K562 (cell line): ENCODE measurements at regions not wholly inside any gene's neighbourhood (a gene's known extent, or its start where the extent isn't known, plus 50 kb on each side); places are given as distances from the start of the nearest gene placed in this dataset.

ENCODE experiments used
- ATAC-seq: fragments of 200-7000 bp; cut with Tn5 transposase; 3 replicates; pipeline ENCODE4 v1.9.1; 2020; ENCODE audit warnings: moderate library complexity
- BruUV-seq: library from RNA; stranded (reverse); fragments of 400-500 nt; replicated peaks from 2 replicates; lab custom pipeline; 2021; lab: Mats Ljungman, UMichigan
- CTCF ChIA-PET: fragments of 300-600 bp; formaldehyde crosslinking; extraction: SDS; loops from one replicate; lab custom pipeline; 2021; ENCODE audit warnings: low intra/inter-chr PET ratio; lab: Yijun Ruan, JAX
- POLR2A ChIA-PET: fragments of 300-600, 350-650 bp; sonication (Branson Sonifier 250); formaldehyde crosslinking; extraction: SDS; loops from one replicate; lab custom pipeline; 2021; ENCODE audit warnings: antibody characterized with exemption, inconsistent platforms; lab: Yijun Ruan, JAX
- DNase-seq, 4 experiments: peaks; one replicate each; pipeline versions ENCODE4 v3.0.0 to v3.0.0-alpha.2; 2011 to 2018; ENCODE audit warnings: low spot score in 3 of 4, mixed read lengths in 3 of 4; ENCODE audit errors: extremely low read depth in 1 of 4
- FAIRE-seq: peaks from 2 replicates; lab custom pipeline; 2011; peaks lifted over from hg19 to GRCh38; lab: Jason Lieb, UNC
- H2AFZ ChIP-seq: 2 replicates; pipeline ENCODE4 v1.6.0; 2011; ENCODE audit warnings: low read depth, low read length, control low read depth, inconsistent platforms
- H3K27ac ChIP-seq: fragments of 200-600 bp; 3 replicates; pipeline ENCODE4 v1.8.0; 2011; ENCODE audit warnings: low read depth, mild to moderate bottlenecking, control low read depth, inconsistent platforms, low read length, moderate library complexity, mixed read lengths; ENCODE audit errors: extremely low read depth
- H3K27me3 ChIP-seq, 2 experiments: fragments of 300-600 bp in 1 of 2; 2 replicates in 1 of 2; 3 replicates in 1 of 2; pipeline versions ENCODE4 v1.6.0 to v1.8.0; 2011; ENCODE audit warnings: inconsistent platforms in 2 of 2, low read length in 2 of 2, mild to moderate bottlenecking in 1 of 2, mixed read lengths in 1 of 2, moderate library complexity in 1 of 2; ENCODE audit not compliant: control insufficient read depth in 2 of 2, insufficient read depth in 2 of 2
- H3K36me3 ChIP-seq: fragments of 300-600 bp; 3 replicates; pipeline ENCODE4 v1.8.0; 2011; ENCODE audit warnings: mild to moderate bottlenecking, low read length, inconsistent platforms; ENCODE audit not compliant: control insufficient read depth, insufficient read depth
- H3K4me1 ChIP-seq, 2 experiments: fragments of 200-600 bp in 1 of 2; replicated peaks in 1 of 2; 2 replicates in 1 of 2; 3 replicates in 1 of 2; pipeline versions ENCODE4 v1.5.1 to v1.8.0; 2011; ENCODE audit warnings: inconsistent platforms in 2 of 2, low read length in 2 of 2, mild to moderate bottlenecking in 1 of 2, mixed read lengths in 1 of 2, moderate library complexity in 1 of 2; ENCODE audit not compliant: control insufficient read depth in 2 of 2, insufficient read depth in 2 of 2
- H3K4me2 ChIP-seq: 2 replicates; pipeline ENCODE4 v1.6.1; 2011; ENCODE audit warnings: low read length, control low read depth, inconsistent platforms, mixed read lengths; ENCODE audit not compliant: insufficient read depth
- H3K4me3 ChIP-seq: fragments of 200-600 bp; sonication (generic), shearing (Covaris generic); 2 replicates; pipeline ENCODE4 v1.5.1; 2016; ENCODE audit warnings: control low read depth, inconsistent platforms
- H3K79me2 ChIP-seq: fragments of 200-600 bp; 3 replicates; pipeline ENCODE4 v1.8.0; 2011; ENCODE audit warnings: low read length, inconsistent platforms; ENCODE audit not compliant: control insufficient read depth, insufficient read depth
- H3K9ac ChIP-seq, 2 experiments: 2 replicates each; pipeline versions ENCODE4 v1.6.0 to v1.6.1; 2011; ENCODE audit warnings: low read depth in 2 of 2, low read length in 2 of 2, control low read depth in 1 of 2, inconsistent platforms in 1 of 2, mild to moderate bottlenecking in 1 of 2, mixed read lengths in 1 of 2; ENCODE audit not compliant: insufficient read depth in 1 of 2
- H3K9me1 ChIP-seq: one replicate; pipeline ENCODE4 v1.6.0; 2011; ENCODE audit warnings: inconsistent platforms, mild to moderate bottlenecking, low read length, moderate library complexity; ENCODE audit not compliant: control insufficient read depth, insufficient read depth
- H3K9me3 ChIP-seq: replicated peaks from 2 replicates; pipeline ENCODE4 v1.5.1; 2011; ENCODE audit warnings: low read depth, low read length, inconsistent platforms; ENCODE audit not compliant: control insufficient read depth, insufficient read depth
- H4K20me1 ChIP-seq: replicated peaks from 2 replicates; pipeline ENCODE4 v1.6.1; 2011; ENCODE audit warnings: low read length, inconsistent platforms, mixed read lengths; ENCODE audit not compliant: control insufficient read depth, insufficient read depth
- EGR1 ChIP-seq: fragments of 450-650 bp; conservative IDR thresholded peaks from 2 replicates; pipeline ENCODE4 v1.6.1; 2017; ENCODE audit warnings: mild to moderate bottlenecking
- FOS ChIP-seq: IDR thresholded peaks from 3 replicates; pipeline ENCODE4 v1.6.1; 2011; ENCODE audit not compliant: insufficient read length; ENCODE audit errors: extremely low read depth
- MCM5 ChIP-seq: fragments of 450-650 bp; IDR thresholded peaks from 2 replicates; pipeline ENCODE4 v1.6.1; 2016; ENCODE audit warnings: low read depth
- MEIS2 ChIP-seq: fragments of 450-650 bp; IDR thresholded peaks from 2 replicates; pipeline ENCODE4 v1.6.1; 2014; ENCODE audit warnings: mild to moderate bottlenecking; ENCODE audit not compliant: partially characterized antibody
- NEUROD1 ChIP-seq: fragments of 150-350 bp; IDR thresholded peaks from 2 replicates; pipeline ENCODE4 v1.6.1; 2014; ENCODE audit warnings: borderline replicate concordance, low read length, low read depth; ENCODE audit not compliant: partially characterized antibody
- NFE2 ChIP-seq: IDR thresholded peaks from 2 replicates; pipeline ENCODE4 v1.6.1; 2014; ENCODE audit warnings: antibody characterized with exemption, low read depth
- NFRKB ChIP-seq: fragments of 450-650 bp; IDR thresholded peaks from 2 replicates; pipeline ENCODE4 v1.6.1; 2016; ENCODE audit warnings: low read depth
- PHB ChIP-seq: fragments of 250-450 bp; sonication (Bioruptor Pico); IDR thresholded peaks from 2 replicates; pipeline ENCODE4 v1.5.0; 2021
- POLR2G ChIP-seq: fragments of 200-400 bp; formaldehyde crosslinking; IDR thresholded peaks from 2 replicates; pipeline ENCODE4 v1.6.1; 2017; ENCODE audit warnings: low read depth, mild to moderate bottlenecking, antibody characterized with exemption, low read length, moderate library complexity
- RBM17 ChIP-seq: fragments of 200-400 bp; formaldehyde crosslinking; IDR thresholded peaks from 2 replicates; pipeline ENCODE4 v1.6.1; 2017; ENCODE audit warnings: low read depth, mild to moderate bottlenecking, low read length, borderline replicate concordance
- TCF3 ChIP-seq: sonication (generic); formaldehyde crosslinking; IDR thresholded peaks from 2 replicates; pipeline ENCODE4 v1.4.0; 2020; ENCODE audit warnings: mild to moderate bottlenecking, missing genetic modification reagents
- TRIM28 ChIP-seq: fragments of 450-650 bp; IDR thresholded peaks from 2 replicates; pipeline ENCODE4 v1.6.1; 2017
- YY1 ChIP-seq, 3 experiments: IDR thresholded peaks; 2 replicates each; pipeline ENCODE4 v1.6.1; 2011; ENCODE audit warnings: low read length in 2 of 3, mild to moderate bottlenecking in 2 of 3, moderate library complexity in 2 of 3, borderline replicate concordance in 1 of 3, control low read depth in 1 of 3, low read depth in 1 of 3; ENCODE audit not compliant: insufficient read depth in 3 of 3, insufficient replicate concordance in 2 of 3, control insufficient read depth in 1 of 3, insufficient read length in 1 of 3; ENCODE audit errors: extremely low read depth in 1 of 3
- ZBTB43 ChIP-seq: sonication (generic); formaldehyde crosslinking; IDR thresholded peaks from 2 replicates; pipeline ENCODE4 v1.8.0; 2023; ENCODE audit warnings: mild to moderate bottlenecking, missing genetic modification reagents
- ZC3H4 ChIP-seq: sonication (generic); formaldehyde crosslinking; IDR thresholded peaks from 2 replicates; pipeline ENCODE4 v1.9.0; 2021; ENCODE audit warnings: missing genetic modification reagents, borderline replicate concordance
- ZNF124 ChIP-seq: sonication (generic); formaldehyde crosslinking; IDR thresholded peaks from 2 replicates; pipeline ENCODE4 v1.8.1; 2022; ENCODE audit warnings: missing genetic modification reagents
- ZNF384 ChIP-seq: IDR thresholded peaks from 2 replicates; pipeline ENCODE4 v1.6.1; 2012; ENCODE audit warnings: low read depth, low read length, improper control_type of control experiment
- ZNF778 ChIP-seq: fragments of 450-650 bp; formaldehyde crosslinking; IDR thresholded peaks from 2 replicates; pipeline ENCODE4 v1.4.0; 2020; ENCODE audit warnings: mild to moderate bottlenecking, moderate library complexity
- ZSCAN29 ChIP-seq: fragments of 450-650 bp; IDR thresholded peaks from 2 replicates; pipeline ENCODE4 v1.6.1; 2017
- WGBS: fragments of 100-300 bp; shearing (Covaris generic); methylation state at CpG from one replicate; pipeline ENCODE4 v1.1.6; 2016; ENCODE audit warnings: low coverage, mixed read lengths; ENCODE audit not compliant: insufficient coverage; ENCODE audit errors: missing lambda C conversion rate; 5-methylcytosine and 5-hydroxymethylcytosine counted together
- in situ Hi-C: fragments of 300-500 bp; cut with MboI; formaldehyde crosslinking; loops from 4 replicates; pipeline ENCODE4 v1.15.0; 2018; ENCODE audit warnings: inconsistent platforms, mixed read lengths
- intact Hi-C: fragments of 100-400 bp; cut with micrococcal nuclease; formaldehyde crosslinking; loops from 2 replicates; pipeline ENCODE4 v1.14.2; 2022

GRCh38 chr4:55248756-55249155, 97.3 kb upstream of the SRD5A3 start:
- FAIRE-seq (no peak), ATAC-seq (no peak), DNase-seq (no peak)
- ChIA-PET CTCF (no interaction called here), POLR2A (interaction anchor here (0.6 kb wide), 1 partner anchor 1376 kb away, joined by 3 read pairs; no protein-coding TSS in a partner anchor)
- peaks cover 0 to 4% of the 10 kb centered on the region in 2 experiments; a peak in 4 of 5 replicates for H3K27me3 ChIP-seq
- H3K36me3 ChIP-seq: no peaks in the 10 kb centered on the region
- H3K9ac ChIP-seq: no peak overlapping the region
- intact Hi-C loops: no loop called here
- in situ Hi-C loops: no loop called here
- H3K4me3 ChIP-seq: no peak overlapping the region
- no TSS peak for BruUV-seq
- no peaks in the 10 kb centered on the region for H3K9me3 ChIP-seq
- H3K4me1 ChIP-seq: no peaks in the 10 kb centered on the region
- H2AFZ ChIP-seq: no peak overlapping the region
- no peaks in the 10 kb centered on the region for H3K9me1 ChIP-seq
- TF ChIP-seq PHB: no peak
- no peak for TF ChIP-seq ZBTB43 (CRISPR knock-in tag)
- TF ChIP-seq MEIS2: peak; percentile 42
- no peak for TF ChIP-seq NFRKB
- 0 out of 2 replicates have a peak, but pooled peaks have one; percentile 10 for TF ChIP-seq EGR1
- TF ChIP-seq ZNF384: no peak
- no peak overlapping the region for H3K4me2 ChIP-seq
- H3K79me2 ChIP-seq: no peaks in the 10 kb centered on the region
- H3K27ac ChIP-seq: no peak overlapping the region
- 2% methylated on average over 6 of the region's 6 CpGs for WGBS
- no peaks in the 10 kb centered on the region for H4K20me1 ChIP-seq

GRCh38 chr4:55249476-55249875, 96.6 kb upstream of the SRD5A3 start:
- H3K27ac ChIP-seq: no peak overlapping the region
- no peaks in the 10 kb centered on the region for H4K20me1 ChIP-seq
- no peaks in the 10 kb centered on the region for H3K9me1 ChIP-seq
- ATAC-seq (no peak), DNase-seq (no peak), FAIRE-seq (no peak)
- no TSS peak for BruUV-seq
- ChIA-PET POLR2A (no interaction called here), CTCF (no interaction called here)
- no peaks in the 10 kb centered on the region for H3K79me2 ChIP-seq
- no peak overlapping the region for H3K4me2 ChIP-seq
- H3K4me1 ChIP-seq: no peaks in the 10 kb centered on the region
- no peak overlapping the region for H3K9ac ChIP-seq
- H3K27me3 ChIP-seq: peaks cover 5 to 8% of the 10 kb centered on the region in 2 experiments; a peak in 4 of 5 replicates
- intact Hi-C loops (no loop called here), in situ Hi-C loops (no loop called here)
- no peaks in the 10 kb centered on the region for H3K36me3 ChIP-seq
- no peaks in the 10 kb centered on the region for H3K9me3 ChIP-seq
- no peak overlapping the region for H3K4me3 ChIP-seq
- WGBS: 0% methylated on average over 3 of the region's 3 CpGs
- no peak overlapping the region for H2AFZ ChIP-seq
- TF ChIP-seq YY1 (IDR thresholded peaks at IDR 0.05; ENCODE audit: borderline replicate concordance in 1 of 3, control insufficient read depth in 1 of 3, extremely low read depth in 1 of 3, insufficient read depth in 3 of 3, insufficient read length in 1 of 3, insufficient replicate concordance in 2 of 3, low read depth in 1 of 3, low read length in 2 of 3) (no peak), ZNF778 (no peak), MCM5 (no peak), FOS (no peak), ZNF124 (CRISPR knock-in tag) (no peak), TRIM28 (no peak), ZSCAN29 (no peak), TCF3 (CRISPR knock-in tag) (no peak), NFE2 (no peak), RBM17 (no peak), POLR2G (no peak), ZC3H4 (CRISPR knock-in tag) (no peak), NEUROD1 (no peak)
